Fibroblast of lung (primary cell): ENCODE measurements at regions not wholly inside any gene's neighbourhood (a gene's known extent, or its start where the extent isn't known, plus 50 kb on each side); places are given as distances from the start of the nearest gene placed in this dataset.

ENCODE experiments used
- DNase-seq, 2 donors: peaks; one replicate each; pipeline versions ENCODE4 v3.0.0 to v3.0.0-alpha.2; 2010; ENCODE audit warnings: low read depth in 2 of 2
- H2AFZ ChIP-seq: 2 replicates; pipeline ENCODE4 v1.5.1; 2012; ENCODE audit warnings: low read length, control low read depth, inconsistent platforms
- H3K27ac ChIP-seq: 2 replicates; pipeline ENCODE4 v1.5.1; 2011; ENCODE audit warnings: low read length, control low read depth; ENCODE audit not compliant: insufficient read depth
- H3K27me3 ChIP-seq: 2 replicates; pipeline ENCODE4 v1.5.1; 2011; ENCODE audit warnings: mild to moderate bottlenecking, low read length; ENCODE audit not compliant: control insufficient read depth, insufficient read depth
- H3K36me3 ChIP-seq: 2 replicates; pipeline ENCODE4 v1.5.1; 2011; ENCODE audit warnings: low read length; ENCODE audit not compliant: control insufficient read depth, insufficient read depth
- H3K4me1 ChIP-seq: 2 replicates; pipeline ENCODE4 v1.5.1; 2011; ENCODE audit warnings: low read length; ENCODE audit not compliant: control insufficient read depth, insufficient read depth; ENCODE audit errors: extremely low read depth
- H3K4me2 ChIP-seq: 2 replicates; pipeline ENCODE4 v1.5.1; 2011; ENCODE audit warnings: low read length, control low read depth; ENCODE audit not compliant: insufficient read depth; ENCODE audit errors: extremely low read depth
- H3K4me3 ChIP-seq, 4 experiments: fragments of 200-600 bp in 1 of 4; sonication (generic) in 1 of 4; replicated peaks in 1 of 4; 2 replicates each; pipeline ENCODE4 v1.5.1; 2011 to 2016; ENCODE audit warnings: low read length in 4 of 4, low read depth in 3 of 4, mild to moderate bottlenecking in 3 of 4, control low read depth in 2 of 4, inconsistent platforms in 1 of 4, mixed read lengths in 1 of 4; ENCODE audit not compliant: insufficient read depth in 1 of 4; ENCODE audit errors: control extremely low read depth in 1 of 4
- H3K79me2 ChIP-seq: 2 replicates; pipeline ENCODE4 v1.5.1; 2012; ENCODE audit warnings: mild to moderate bottlenecking, low read length, inconsistent platforms; ENCODE audit not compliant: control insufficient read depth, insufficient read depth
- H3K9ac ChIP-seq: 2 replicates; pipeline ENCODE4 v1.5.1; 2011; ENCODE audit warnings: mild to moderate bottlenecking, low read length, control low read depth; ENCODE audit not compliant: insufficient read depth
- H3K9me3 ChIP-seq: 2 replicates; pipeline ENCODE4 v1.5.1; 2012; ENCODE audit warnings: low read depth, low read length; ENCODE audit not compliant: control insufficient read depth, insufficient read depth
- H4K20me1 ChIP-seq: 2 replicates; pipeline ENCODE4 v1.5.1; 2011; ENCODE audit warnings: low read length; ENCODE audit not compliant: control insufficient read depth, insufficient read depth; ENCODE audit errors: extremely low read depth
- CTCF ChIP-seq, 2 donors: IDR thresholded peaks in 1 of 2; conservative IDR thresholded peaks in 1 of 2; 1 replicate in 1 of 2; 2 replicates in 1 of 2; pipeline ENCODE4 v1.5.1; 2011 to 2012; ENCODE audit warnings: low read length in 2 of 2, control low read depth in 1 of 2, inconsistent platforms in 1 of 2, low read depth in 1 of 2, mild to moderate bottlenecking in 1 of 2
- EZH2 ChIP-seq: IDR thresholded peaks from 2 replicates; pipeline ENCODE4 v1.5.1; 2012; ENCODE audit warnings: low read length, control low read depth, mild to moderate bottlenecking; ENCODE audit errors: missing control alignments

DNA sequence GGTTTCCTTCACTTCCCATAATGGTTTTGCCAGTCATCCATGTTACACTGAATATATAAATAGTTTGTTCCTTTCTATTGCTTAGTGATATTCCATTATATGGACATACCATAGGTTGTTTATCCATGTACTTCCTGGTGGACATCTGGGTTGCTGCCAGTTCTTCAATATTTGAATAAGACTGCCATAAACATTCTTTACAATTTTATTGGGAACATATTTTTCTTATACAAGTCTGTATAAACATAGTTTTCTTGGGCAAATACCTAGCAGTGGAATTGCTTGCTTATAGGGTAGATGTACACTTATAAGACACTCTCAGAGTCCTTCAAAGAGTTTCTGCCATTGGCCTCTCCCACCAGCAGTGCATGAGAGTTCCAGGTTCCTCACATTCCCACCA, 231.4 kb downstream of the OPA1 start:
- H2AFZ ChIP-seq = no peak overlapping the region
- peaks cover 4% of the 10 kb centered on the region for H3K27me3 ChIP-seq
- H3K4me3 ChIP-seq = no peak overlapping the region
- no peaks in the 10 kb centered on the region for H4K20me1 ChIP-seq
- DNase-seq = no peak
- TF ChIP-seq CTCF (conservative IDR thresholded peaks at IDR 0.05 in 1 of 2, IDR thresholded peaks at IDR 0.05 in 1 of 2; ENCODE audit: low read depth in 1 of 2, low read length in 2 of 2) = no peak
- TF ChIP-seq EZH2 = no peak
- H3K4me1 ChIP-seq = no peaks in the 10 kb centered on the region
- H3K9me3 ChIP-seq = no peaks in the 10 kb centered on the region
- H3K36me3 ChIP-seq = no peaks in the 10 kb centered on the region
- H3K79me2 ChIP-seq = no peaks in the 10 kb centered on the region
- H3K4me2 ChIP-seq = no peak overlapping the region
- H3K9ac ChIP-seq = no peak overlapping the region
- H3K27ac ChIP-seq = no peak overlapping the region

DNA sequence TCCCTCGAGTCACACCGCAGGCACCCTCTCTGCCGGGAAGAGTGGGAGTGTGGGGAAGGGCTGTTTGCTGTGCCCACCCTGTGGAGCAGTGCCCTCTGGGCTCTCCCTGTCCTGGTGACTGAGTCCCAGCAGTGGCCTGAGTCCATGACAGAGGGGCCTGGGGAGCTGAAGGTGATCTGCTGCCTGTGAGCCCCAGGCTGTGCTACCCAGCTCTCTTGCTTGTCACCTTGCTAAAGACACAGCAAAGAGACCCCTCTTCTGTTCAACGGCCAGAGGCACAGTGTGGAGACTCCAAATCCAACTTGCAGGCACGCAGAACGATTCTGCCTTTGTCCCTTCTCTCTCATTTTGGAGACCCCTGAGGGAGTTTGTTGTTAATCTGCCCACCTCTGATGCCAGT, 232.6 kb downstream of the OPA1 start:
- no peaks in the 10 kb centered on the region for H3K4me1 ChIP-seq
- no peak overlapping the region for H3K27ac ChIP-seq
- H3K9ac ChIP-seq = no peak overlapping the region
- H3K4me2 ChIP-seq = no peak overlapping the region
- no peaks in the 10 kb centered on the region for H3K79me2 ChIP-seq
- H3K36me3 ChIP-seq = no peaks in the 10 kb centered on the region
- DNase-seq = no peak
- TF ChIP-seq EZH2 = no peak
- TF ChIP-seq CTCF (conservative IDR thresholded peaks at IDR 0.05 in 1 of 2, IDR thresholded peaks at IDR 0.05 in 1 of 2; ENCODE audit: low read depth in 1 of 2, low read length in 2 of 2) = no peak
- no peaks in the 10 kb centered on the region for H3K9me3 ChIP-seq
- H4K20me1 ChIP-seq = no peaks in the 10 kb centered on the region
- H3K4me3 ChIP-seq = no peak overlapping the region
- no peaks in the 10 kb centered on the region for H3K27me3 ChIP-seq
- H2AFZ ChIP-seq = no peak overlapping the region

GRCh38 chr3:193826159-193826795, 233.3 kb downstream of the OPA1 start:
- Histone ChIP-seq H3K4me2 (no peak overlapping the region), H3K9ac (no peak overlapping the region), H3K9me3 (no peaks in the 10 kb centered on the region), H3K4me1 (no peaks in the 10 kb centered on the region), H2AFZ (no peak overlapping the region), H3K4me3 (no peak overlapping the region), H3K27ac (no peak overlapping the region), H3K36me3 (no peaks in the 10 kb centered on the region), H3K79me2 (no peaks in the 10 kb centered on the region), H4K20me1 (no peaks in the 10 kb centered on the region), H3K27me3 (no peaks in the 10 kb centered on the region)
- TF ChIP-seq EZH2 = no peak
- no peak for TF ChIP-seq CTCF (conservative IDR thresholded peaks at IDR 0.05 in 1 of 2, IDR thresholded peaks at IDR 0.05 in 1 of 2; ENCODE audit: low read depth in 1 of 2, low read length in 2 of 2)
- DNase-seq = peak; percentile 62 to 92
